GM19455 (cell line): ENCODE measurements at regions not wholly inside any gene's neighbourhood (a gene's known extent, or its start where the extent isn't known, plus 50 kb on each side); places are given as distances from the start of the nearest gene placed in this dataset.
"Not testable (repeated sequence)": the region's sequence is repeated elsewhere in the genome, so short reads cannot be mapped to it uniquely, and the experiment has no call there.

Experiments
- ATAC-seq: cut with Tn5 transposase; IDR thresholded peaks from one replicate; pipeline ENCODE4 v1.9.1; 2021; ENCODE audit not compliant: unreplicated experiment

DNA sequence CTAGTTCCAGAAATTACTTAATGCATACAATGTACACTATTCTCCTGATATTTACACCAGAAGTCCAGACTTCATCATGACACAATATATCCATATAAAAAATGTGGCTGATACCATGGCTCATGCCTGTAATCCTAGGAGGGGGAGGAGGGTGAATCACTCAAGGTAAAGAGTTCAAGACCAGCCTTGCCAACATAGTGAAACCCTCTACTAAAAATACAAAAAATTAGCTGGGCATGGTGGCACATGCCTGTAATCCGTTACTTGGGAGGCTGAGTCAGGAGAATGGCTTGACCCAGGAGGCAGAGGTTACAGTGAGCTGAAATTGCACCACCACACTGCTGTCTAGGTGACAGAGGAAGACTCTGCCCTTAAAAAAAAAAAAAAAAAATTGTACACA is 192.5 kb upstream of the HSFY2 start:
- ATAC-seq: no peak

DNA sequence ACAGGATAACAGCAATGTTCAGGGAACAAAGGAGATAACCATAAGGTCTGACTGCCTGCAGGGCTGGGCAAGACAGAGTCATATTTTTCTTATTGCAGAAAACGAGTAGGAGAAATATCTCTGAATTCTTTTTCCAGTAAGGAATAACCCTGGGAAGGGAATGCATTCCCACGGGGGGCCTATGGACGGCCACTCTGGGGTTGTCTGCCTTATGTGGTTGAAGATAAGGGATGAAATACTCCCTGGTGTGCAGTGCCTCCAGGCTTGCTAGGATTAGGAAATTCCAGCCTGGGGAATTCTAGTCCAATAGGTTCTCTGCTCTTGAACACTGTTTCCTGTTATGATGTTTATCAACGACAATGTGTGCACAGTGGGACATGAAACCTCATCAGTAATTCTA is 185.3 kb upstream of the HSFY2 start:
- ATAC-seq: no peak

DNA sequence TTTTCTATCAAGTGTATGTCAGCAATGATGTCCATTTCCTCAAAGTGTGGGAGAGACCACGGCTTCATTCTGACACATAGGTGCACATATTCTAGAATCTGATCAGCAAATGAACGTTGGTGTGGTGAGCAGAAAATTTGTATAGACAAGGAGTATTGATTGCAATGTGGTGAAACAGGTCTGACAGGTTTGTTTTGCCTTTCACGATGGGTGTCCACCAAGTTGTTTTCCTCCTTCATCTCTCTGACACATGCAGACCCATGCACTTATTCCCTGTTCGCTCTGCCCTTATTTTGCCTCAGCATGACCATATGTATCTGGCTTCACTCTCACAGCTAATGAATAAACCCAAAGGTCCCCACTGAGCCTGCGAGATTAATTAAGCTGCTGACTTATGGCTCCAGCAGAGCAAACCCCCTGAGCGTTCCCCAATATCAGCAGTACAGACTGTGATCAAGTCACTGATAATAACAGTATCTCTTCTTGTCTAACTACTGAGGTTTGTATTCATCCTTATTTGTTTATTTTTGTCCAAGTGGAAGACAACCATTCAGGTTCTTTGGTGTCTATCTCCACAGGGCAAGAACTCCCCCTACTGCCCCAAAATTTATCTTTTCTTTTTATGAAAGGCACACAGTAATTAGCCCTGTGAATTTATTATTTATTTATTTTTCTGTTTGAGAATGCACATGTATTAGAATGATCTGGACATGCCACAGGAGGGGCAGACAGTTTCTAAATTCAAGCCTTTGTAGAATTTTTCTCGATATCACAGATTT is 178.3 kb upstream of the HSFY2 start:
- ATAC-seq: no peak

DNA sequence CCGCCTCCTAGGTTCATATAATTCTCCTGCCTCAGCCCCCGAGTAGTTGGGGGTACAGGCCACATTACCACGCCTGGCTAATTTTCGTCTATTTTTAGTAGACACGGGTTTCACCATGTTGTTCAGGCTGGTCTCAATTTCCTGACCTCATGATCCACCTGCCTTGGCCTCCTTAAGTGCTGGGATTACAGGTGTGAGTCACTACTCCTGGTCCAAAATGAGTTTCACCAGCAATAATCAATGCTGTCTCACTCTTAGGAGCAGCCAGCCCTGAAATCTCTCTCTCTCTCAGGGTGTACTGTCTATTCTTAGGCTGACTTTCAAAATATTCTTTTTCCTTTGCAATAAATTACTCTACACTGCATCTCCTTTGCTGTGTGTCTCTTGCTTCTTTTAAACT is 177.5 kb upstream of the HSFY2 start:
- ATAC-seq: no peak

DNA sequence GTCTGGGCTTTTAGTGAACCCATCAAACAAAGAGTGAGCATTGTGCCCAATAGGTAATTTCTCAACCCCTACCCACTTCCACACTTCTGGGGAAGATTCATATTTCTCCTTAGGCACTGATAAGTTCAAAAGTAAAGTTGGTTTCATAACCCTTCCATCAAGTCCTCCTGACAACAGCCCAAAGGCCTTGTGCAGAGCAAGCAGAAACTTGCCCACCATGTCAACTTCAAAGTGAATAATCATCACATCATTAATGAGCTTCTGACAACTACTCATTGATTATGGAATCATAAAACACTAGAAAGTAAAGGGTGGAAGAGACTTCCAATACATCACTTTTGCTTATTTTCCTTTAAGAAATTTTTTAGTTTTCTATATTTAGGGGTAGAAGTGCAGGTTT is 163.3 kb upstream of the HSFY2 start:
- no peak for ATAC-seq

DNA sequence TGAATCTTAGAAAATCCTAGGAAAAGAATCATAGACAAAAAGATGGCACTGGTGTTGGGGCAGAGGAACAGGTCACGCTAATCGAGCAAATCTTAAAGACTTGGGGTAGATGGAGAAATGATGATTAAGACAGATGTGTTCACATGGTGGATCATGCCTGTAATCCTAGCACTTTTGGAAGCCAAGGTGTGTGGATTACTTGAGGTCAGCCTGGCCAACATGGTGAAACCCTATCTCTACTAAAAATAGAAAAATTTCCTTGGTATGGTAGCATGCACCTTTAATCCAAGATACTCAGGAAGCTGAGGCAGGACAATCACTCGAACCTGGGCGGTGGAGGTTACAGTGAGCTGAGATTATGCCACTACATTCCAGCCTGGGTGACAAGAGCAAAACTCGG is 145.7 kb upstream of the HSFY2 start:
- ATAC-seq: no peak

DNA sequence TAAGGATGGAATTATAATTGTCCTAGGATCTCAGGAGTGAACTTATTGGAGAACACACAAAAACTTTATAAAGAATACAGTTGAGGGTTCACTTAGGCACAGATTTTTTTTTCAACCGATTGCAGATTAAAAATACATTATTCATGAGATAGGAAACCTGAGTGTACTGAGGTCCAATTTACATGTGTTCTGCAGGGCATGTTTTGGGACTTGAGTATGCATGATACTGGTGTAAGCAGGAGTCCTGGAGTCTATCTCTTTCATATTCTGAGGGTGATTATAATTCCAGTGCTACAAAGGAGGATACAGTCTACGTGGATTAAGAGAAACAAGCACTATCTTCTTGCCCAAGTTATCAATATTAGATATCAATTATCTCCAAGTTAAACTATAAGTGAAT is 139.3 kb upstream of the HSFY2 start:
- no peak for ATAC-seq

DNA sequence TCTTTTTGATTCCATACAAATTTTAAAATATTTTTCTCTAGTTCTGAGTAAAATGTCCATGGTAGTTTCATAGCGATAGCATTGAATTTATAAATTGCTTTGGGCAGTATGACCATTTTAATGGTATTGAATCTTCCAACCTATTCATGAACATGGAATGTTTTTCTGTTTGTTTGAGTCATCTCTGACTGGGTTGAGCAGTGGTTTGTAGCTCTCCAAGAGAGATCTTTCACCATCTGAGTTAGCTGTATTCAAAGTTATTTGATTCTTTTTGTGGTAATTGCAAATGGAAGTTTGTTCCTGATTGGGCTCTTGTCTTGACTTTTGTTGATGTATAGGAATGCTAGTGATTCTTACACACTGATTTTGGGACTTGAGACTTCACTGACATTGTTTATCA is 136.3 kb upstream of the HSFY2 start:
- no peak for ATAC-seq

DNA sequence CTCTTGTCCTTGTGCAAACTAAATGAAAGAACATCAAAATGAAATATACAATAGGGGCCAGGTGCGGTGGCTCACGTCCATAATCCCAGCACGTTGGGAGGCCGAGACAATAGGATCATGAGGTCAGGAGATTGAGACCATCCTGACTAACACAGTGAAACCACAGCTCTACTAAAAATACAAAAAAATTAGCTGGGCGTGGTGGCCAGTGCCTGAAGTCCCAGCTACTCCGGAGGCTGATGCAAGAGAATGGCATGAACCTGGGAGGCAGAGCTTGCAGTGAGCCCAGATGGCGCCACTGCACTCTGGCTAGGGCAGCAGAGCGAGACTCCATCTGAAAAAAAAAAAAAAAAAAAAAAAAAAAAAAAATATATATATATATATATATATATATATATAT is 132.7 kb upstream of the HSFY2 start:
- ATAC-seq: not testable (repeated sequence)

DNA sequence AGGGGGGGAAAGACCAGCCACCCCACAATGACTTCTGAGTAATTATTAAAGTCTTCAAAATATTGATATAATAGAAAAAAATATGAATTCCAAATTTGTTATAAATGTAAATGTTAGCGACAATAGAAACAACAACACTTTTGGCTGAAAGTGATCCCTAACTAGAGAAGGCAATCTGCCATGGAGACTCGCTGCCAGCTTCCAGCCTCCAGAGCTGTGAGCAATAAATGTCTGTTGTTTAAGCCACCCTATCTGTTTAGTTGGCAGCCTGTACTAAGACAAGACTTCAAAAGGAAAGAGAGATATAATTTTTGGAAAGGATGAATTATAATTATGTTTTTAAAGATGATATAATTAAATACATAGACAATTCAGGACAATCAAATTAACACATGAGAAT is 130.8 kb upstream of the HSFY2 start:
- no peak for ATAC-seq

DNA sequence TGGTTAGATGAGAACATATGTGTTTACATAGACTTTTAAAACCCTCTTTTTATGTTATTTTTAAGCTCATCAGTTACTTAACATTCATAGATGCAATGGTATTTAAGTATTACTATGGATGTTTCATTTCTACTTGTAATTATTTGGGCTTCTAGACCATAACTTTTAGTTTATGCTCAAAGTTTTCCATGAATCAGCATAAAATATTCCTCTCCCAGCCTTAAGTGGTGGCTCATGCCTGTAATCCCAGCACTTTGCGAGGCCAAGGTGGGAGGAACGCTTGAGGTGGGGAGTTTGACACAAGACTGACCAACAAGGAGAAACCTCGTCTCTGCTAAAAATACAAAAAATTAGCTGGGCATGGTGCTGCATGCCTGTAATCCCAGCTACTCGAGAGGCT is 118.5 kb upstream of the HSFY2 start:
- no peak for ATAC-seq

DNA sequence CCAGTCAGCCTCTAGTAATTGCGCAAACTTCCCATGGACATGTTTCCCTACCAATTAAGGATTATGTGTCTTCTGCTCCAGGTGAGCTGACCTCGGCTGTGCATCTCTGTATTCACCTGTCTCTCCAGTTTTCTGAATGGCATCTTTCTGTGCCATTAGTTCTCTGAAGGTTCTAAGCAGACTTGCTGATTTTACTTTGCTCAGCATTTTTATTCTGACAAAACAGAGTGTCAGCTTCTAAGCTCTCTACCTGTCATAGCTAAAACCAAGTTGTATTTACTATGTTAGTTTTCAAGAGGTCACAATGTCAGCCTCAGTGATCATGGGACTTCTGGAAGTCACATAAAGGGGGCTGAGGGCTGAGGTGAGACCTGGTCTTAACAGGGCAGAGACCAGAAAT is 116.0 kb upstream of the HSFY2 start:
- ATAC-seq: no peak

DNA sequence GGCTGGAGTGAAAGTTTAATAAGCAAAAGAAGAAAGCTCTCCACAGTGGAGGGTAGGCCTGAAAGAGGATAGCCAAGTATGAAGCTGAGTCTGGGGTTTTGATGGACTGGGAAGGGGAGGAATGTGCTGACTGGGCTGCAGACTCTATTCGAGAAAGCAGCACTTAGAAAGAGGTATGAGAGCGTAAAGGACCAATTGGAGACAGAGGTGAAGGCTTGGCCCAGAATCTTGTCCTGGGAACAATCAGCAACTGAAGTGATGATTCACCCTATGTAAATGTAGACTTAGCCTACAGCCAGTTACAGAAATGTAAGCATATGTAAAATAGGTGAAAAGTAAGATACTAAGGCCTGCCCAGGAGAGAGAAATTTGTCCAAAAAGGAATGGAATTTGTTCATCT is 111.2 kb upstream of the HSFY2 start:
- ATAC-seq: no peak

DNA sequence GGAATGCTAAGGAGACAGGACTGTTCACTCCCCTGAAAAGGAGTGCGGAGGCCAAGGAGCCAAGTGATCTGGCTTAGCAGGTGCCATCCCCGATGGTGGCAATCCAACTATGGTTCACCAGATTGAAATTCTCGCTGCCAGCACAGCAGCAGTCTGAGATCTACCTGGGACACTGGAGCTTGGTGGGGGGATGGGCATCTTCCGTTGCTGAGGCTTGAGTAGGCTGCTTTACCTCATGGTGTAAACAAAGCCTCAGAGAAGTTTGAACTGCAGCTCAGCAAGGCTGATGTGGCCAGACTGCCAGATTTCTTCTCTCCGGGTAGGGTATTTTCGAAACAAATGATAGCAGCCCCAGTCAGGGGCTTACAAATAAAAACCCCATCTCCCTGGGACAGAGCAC is 95.6 kb upstream of the HSFY2 start:
- ATAC-seq: not testable (repeated sequence)

DNA sequence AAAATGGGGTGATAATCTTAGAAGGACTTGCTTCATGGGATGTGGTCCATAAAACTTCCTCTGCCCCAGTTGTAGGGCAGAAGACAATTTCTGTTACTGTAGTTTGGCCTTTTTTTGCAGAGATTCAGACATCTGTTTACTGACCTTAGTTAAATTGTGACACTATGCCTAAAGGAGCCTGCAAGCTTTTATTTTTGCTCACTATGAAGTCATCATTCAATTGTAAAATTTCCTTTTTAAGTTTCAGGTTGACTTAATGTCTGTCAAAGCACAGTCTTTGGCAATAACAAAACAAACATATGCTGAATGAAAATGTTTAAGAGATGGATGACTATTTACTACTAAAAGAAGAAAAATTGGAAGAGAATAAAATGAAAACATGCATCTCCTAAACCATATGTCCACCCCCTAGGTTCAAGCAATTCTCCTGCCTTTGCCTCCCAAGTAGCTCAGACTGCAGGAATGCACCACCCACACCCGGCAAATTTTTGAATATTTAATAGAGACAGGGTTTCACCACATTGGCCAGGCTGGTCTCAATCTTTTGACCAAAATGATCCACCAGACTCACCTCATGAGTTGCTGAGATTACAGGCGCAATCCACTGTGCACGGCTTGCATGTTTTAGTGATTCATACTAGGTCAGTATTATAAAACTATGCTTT is 93.5 kb upstream of the HSFY2 start:
- ATAC-seq: not testable (repeated sequence)

DNA sequence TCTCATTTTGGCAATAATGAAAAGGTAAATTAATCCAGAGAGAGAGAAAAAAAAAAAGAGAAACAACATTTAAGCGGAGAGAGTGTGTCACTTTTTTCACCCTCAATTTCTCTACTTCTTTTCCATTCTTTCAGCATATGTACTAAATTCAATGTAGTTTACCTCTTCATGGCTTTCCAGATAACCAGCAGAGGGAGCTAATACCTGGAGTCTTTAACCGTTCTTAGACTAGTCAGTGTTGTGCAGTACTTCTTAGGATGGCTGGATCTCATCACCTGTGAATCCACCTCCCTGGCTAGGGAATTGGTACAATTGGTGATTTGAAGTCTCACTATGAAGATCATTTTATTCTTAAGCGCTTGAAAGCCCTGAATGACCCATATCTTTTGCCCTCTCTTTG is 87.3 kb upstream of the HSFY2 start:
- not testable (repeated sequence) for ATAC-seq

DNA sequence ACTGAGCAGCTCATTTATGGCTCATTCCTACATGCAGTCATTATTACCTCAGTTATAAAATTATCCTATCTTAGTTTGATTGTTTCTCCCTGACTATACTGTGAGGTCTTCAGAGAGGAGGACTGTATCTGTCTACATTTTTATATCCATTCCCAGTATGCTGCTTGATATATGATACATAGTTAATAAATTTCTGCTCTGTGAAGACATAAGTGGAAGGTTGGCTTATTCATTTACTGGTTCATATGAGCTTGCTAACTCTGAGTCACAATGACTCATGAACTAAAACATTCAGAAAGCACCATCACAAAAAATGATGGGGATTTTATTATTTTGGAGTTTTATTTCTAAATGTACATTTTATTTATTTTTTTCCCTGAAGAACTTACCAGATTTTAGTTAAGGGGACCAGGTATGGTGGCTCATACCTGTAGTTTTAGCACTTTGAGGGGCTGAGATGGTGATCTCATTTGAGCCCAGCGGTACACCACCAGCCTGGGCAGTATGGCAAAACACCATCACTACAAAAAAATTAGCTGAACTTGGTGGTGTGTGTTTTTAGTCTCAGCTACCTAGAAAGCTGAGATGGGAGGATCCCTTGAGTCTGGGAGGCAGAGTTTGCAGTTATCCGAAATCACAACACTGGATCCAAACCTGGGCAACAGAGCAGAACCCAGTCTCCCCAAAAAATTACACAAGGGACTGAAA is 85.1 kb upstream of the HSFY2 start:
- not testable (repeated sequence) for ATAC-seq

DNA sequence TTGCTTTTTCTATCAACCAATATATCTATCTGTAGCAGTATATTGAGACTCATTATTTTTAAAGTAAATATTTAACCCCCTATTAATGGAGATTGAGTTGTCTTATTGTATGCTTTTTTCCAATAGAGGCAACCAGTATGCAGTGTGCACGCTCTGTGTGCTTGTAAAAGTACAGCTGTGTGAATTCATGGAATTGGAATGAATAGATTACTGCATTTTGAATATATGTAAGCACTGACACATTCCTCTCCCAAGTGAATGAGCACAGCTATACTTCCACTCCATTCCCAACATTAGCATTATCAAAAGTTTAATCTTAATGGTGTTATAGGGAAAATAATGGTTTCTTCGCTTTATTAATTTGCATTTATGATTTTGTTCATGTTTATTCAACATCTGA is 81.6 kb upstream of the HSFY2 start:
- ATAC-seq: not testable (repeated sequence)

DNA sequence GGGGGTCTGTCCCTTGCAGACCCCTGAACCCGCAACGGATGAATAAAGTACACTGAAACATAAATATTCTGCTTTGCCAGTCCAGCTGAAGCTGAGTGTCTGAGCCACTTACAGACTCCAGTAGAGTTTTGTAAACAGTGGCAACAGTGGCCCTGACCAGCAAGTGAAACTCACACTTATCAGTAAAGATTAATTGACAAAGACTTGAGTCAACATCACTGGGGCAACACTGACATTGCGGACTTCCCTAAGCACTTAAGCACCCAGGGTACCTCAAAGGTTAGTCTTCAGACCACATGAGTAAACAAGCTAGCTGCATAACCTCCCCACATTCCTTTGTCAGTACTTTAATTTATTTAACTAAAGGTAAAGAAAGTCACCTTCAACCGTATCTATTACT is 79.8 kb upstream of the HSFY2 start:
- ATAC-seq: not testable (repeated sequence)

DNA sequence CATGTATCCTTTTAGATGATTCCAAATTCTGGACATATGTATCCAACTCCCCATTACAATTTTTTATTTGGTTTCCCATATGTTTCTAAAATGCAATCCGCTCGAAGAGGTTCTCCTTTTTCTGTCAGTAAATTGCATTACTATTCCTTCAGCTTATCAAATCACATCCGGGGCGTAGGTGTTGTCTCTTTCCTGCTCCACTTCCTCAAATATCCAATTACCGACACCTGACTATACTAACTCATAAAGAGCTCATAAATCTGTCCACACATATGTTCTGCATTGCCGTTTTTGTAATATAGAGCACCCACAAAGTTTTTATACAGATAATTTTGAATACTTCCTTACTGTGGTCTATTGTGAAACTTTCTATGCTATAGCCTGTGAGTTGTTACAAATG is 63.1 kb upstream of the HSFY2 start:
- ATAC-seq: not testable (repeated sequence)
